BLaER1 (cell line): ENCODE measurements at regions not wholly inside any gene's neighbourhood (a gene's known extent, or its start where the extent isn't known, plus 50 kb on each side); places are given as distances from the start of the nearest gene placed in this dataset.

ENCODE experiments used
- H3K27ac ChIP-seq: shearing (Covaris generic); formaldehyde crosslinking; 2 replicates; pipeline ENCODE4 v1.8.1; 2022
- H3K27me3 ChIP-seq: shearing (Covaris generic); formaldehyde crosslinking; 2 replicates; pipeline ENCODE4 v1.8.1; 2022
- H3K36me3 ChIP-seq: shearing (Covaris generic); formaldehyde crosslinking; 2 replicates; pipeline ENCODE4 v1.8.1; 2022
- H3K4me1 ChIP-seq: shearing (Covaris generic); formaldehyde crosslinking; 2 replicates; pipeline ENCODE4 v1.8.1; 2022
- H3K4me2 ChIP-seq: shearing (Covaris generic); formaldehyde crosslinking; 2 replicates; pipeline ENCODE4 v1.8.1; 2022
- H3K4me3 ChIP-seq: shearing (Covaris generic); formaldehyde crosslinking; 2 replicates; pipeline ENCODE4 v1.8.1; 2022
- H3K9ac ChIP-seq: shearing (Covaris generic); formaldehyde crosslinking; 2 replicates; pipeline ENCODE4 v1.8.1; 2022
- H3K9me3 ChIP-seq: shearing (Covaris generic); formaldehyde crosslinking; 2 replicates; pipeline ENCODE4 v1.8.1; 2022
- H4K20me1 ChIP-seq: shearing (Covaris generic); formaldehyde crosslinking; 2 replicates; pipeline ENCODE4 v1.8.1; 2022
- Cebpa-rat ChIP-seq: shearing (Covaris generic); IDR thresholded peaks from 2 replicates; pipeline ENCODE4 v1.8.1; 2022

DNA sequence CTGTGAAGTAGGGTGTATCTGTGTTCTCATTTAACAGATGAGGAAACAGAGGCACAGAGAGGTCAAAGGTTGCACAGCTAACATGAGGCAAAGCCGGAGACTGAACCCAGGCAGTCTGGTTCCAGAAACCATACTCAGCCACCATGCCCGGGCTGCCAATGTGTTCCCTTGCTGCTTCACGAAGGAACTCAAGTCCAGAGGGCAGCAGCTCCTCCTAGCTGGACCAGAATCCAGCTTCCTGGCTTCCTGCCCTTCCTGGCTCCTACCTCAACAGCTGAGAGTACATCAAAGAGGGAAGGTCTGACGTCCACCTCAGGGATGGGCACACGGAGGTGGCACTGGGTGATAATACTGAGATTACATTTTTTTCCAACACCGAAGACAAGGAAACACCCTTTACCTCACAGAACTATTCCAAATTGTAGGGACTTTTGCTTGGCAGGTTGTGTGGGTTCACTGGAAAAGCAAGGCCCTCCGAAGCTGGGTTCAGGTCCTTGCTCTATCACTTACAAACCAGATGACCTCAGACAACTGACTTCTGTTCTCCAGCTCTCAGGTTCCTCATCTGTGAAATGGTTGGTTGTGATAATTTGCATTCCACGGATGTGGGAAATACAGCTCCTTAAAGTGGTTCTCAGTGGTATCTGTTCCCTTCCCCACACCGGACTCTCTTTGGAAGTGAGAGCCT lies 154.1 kb upstream of the ZMIZ1 start:
- no peaks in the 10 kb centered on the region for H4K20me1 ChIP-seq
- H3K9me3 ChIP-seq = no peaks in the 10 kb centered on the region
- H3K4me2 ChIP-seq = no peak overlapping the region
- TF ChIP-seq Cebpa-rat = no peak
- H3K36me3 ChIP-seq = no peaks in the 10 kb centered on the region
- H3K27ac ChIP-seq = no peak overlapping the region
- H3K4me3 ChIP-seq = no peak overlapping the region
- no peak overlapping the region for H3K9ac ChIP-seq
- peaks cover 6% of the 10 kb centered on the region; the same call in 1 of the 2 replicates for H3K4me1 ChIP-seq
- no peaks in the 10 kb centered on the region for H3K27me3 ChIP-seq

DNA sequence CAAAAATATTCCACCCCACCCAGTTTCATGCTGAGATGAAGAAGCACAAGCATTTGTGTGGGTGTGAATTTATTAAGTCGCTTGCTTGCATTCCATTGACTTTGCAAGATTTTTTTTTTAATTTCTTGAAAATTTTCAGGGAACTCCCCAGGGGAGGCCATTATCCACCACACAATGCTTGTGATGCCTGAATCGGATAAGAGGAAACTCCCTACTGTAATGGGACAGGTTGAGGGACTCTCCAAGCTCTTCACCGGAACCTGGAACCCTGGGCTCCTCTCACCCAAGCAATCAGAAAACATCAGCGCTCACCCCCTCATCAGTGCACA lies 153.6 kb upstream of the ZMIZ1 start:
- no peak overlapping the region for H3K4me3 ChIP-seq
- no peaks in the 10 kb centered on the region for H3K9me3 ChIP-seq
- H3K4me1 ChIP-seq = peaks cover 6% of the 10 kb centered on the region; the same call in 1 of the 2 replicates
- H4K20me1 ChIP-seq = no peaks in the 10 kb centered on the region
- no peak for TF ChIP-seq Cebpa-rat
- no peak overlapping the region for H3K27ac ChIP-seq
- no peak overlapping the region for H3K4me2 ChIP-seq
- no peaks in the 10 kb centered on the region for H3K27me3 ChIP-seq
- no peaks in the 10 kb centered on the region for H3K36me3 ChIP-seq
- H3K9ac ChIP-seq = no peak overlapping the region

DNA sequence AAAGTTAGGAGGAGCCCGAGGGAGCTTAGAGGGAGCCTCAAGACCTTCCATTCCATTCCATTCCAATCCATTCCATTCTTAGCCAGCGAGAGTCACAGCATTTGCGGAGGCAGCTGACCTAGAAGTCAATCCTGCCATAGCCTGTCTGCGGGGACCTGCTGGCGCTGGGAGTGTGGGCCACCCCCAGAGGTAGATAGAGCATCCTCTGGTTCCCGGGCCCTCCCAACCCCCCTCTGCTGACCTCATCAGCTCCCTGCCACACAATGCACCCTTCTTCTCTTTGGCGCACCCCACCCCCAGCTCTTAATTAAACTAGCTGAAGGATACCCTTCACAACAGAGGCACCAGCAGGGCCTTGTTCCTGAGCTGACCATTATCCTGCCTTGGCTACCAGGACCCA lies 152.5 kb upstream of the ZMIZ1 start:
- no peaks in the 10 kb centered on the region for H3K27me3 ChIP-seq
- no peaks in the 10 kb centered on the region for H3K9me3 ChIP-seq
- no peak for TF ChIP-seq Cebpa-rat
- H3K36me3 ChIP-seq = no peaks in the 10 kb centered on the region
- peaks cover 6% of the 10 kb centered on the region; the same call in 1 of the 2 replicates for H3K4me1 ChIP-seq
- no peak overlapping the region for H3K4me3 ChIP-seq
- H4K20me1 ChIP-seq = no peaks in the 10 kb centered on the region
- no peak overlapping the region for H3K9ac ChIP-seq
- H3K27ac ChIP-seq = no peak overlapping the region
- H3K4me2 ChIP-seq = no peak overlapping the region

DNA sequence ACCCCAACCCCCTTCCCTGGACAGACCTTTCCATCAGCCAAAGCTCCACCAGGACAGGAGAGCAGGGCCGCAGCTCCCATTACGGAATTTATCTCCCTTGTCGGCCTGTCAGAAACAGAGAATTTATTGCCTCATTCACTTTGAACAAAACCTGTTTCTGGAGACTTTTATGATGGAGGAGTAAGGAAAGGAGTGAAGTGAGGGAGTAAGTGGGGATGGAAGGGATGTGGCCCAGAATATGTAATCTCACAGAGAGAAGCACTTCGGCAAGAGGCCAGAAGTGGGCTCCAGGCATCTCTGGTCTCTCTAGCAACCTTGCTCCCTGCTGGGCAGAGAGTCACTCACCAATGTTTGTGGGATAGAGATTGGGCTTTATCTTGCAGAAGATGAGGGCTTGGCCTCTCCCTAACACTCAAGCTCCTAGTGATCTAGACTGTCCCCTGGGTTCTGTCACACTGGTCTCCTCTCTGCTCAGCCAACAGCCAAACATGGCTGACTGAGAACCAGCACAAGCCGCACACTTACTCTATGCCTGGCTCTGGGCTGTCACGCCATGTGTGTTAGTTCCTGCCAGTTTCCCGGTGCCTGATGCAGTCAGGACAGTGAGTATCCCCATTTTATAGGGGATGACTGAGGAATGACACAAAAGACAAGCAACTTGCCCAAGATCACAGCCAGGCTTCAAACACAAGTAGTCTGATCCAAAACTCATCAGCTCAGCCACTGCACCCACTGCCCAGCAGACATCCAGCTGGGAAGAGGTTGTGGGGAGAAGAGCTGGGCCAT lies 149.4 kb upstream of the ZMIZ1 start:
- H3K9me3 ChIP-seq = no peaks in the 10 kb centered on the region
- H3K27me3 ChIP-seq = no peaks in the 10 kb centered on the region
- no peak overlapping the region for H3K9ac ChIP-seq
- no peak for TF ChIP-seq Cebpa-rat
- H3K4me1 ChIP-seq = no peaks in the 10 kb centered on the region
- H4K20me1 ChIP-seq = no peaks in the 10 kb centered on the region
- H3K4me2 ChIP-seq = no peak overlapping the region
- no peak overlapping the region for H3K27ac ChIP-seq
- no peaks in the 10 kb centered on the region for H3K36me3 ChIP-seq
- H3K4me3 ChIP-seq = no peak overlapping the region

DNA sequence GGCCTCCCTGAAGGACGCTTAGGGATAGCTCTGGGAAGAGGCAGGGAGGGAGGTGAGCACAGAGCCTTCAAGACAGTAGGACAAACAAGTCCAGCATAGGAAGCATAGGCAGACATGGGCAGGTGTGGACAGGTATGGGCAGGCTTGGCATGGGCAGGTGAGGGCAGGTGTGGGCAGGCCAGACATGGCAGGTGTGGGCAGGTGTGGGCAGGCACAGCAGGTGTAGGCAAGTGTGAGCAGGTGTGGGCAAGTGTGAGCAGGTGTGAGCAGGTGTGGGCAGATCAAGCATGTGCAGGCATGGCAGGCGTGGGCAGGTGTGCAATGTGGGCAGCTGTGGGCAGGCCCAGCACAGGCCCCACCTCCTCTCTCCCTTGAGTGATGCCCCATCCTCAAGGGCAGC lies 148.8 kb upstream of the ZMIZ1 start:
- Histone ChIP-seq H3K4me2 (no peak overlapping the region), H3K4me1 (no peaks in the 10 kb centered on the region), H3K27me3 (no peaks in the 10 kb centered on the region), H4K20me1 (no peaks in the 10 kb centered on the region), H3K27ac (no peak overlapping the region), H3K9me3 (no peaks in the 10 kb centered on the region), H3K9ac (no peak overlapping the region), H3K36me3 (no peaks in the 10 kb centered on the region), H3K4me3 (no peak overlapping the region)
- TF ChIP-seq Cebpa-rat = no peak

DNA sequence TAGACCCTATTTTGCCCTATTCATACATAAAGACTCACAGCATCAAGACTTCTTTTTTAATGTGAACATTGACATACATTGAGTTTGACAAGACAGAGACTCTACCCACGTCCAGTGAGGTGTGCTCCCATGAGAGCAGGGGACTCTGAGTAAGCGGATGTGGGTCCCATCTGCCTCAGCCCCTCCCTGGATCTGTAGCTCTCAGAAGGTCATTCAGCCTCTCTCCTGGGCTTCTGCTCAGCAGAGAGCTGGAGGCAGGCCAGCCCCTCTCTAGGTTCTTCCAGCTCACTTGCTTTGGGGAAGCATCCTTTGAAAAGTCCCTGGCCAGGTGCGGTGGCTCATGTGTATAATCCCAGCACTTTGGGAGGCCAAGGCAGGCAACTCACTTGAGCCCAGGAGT lies 146.9 kb upstream of the ZMIZ1 start:
- no peak overlapping the region for H3K4me2 ChIP-seq
- H3K36me3 ChIP-seq = no peaks in the 10 kb centered on the region
- no peaks in the 10 kb centered on the region for H3K4me1 ChIP-seq
- H3K4me3 ChIP-seq = no peak overlapping the region
- no peak overlapping the region for H3K27ac ChIP-seq
- no peaks in the 10 kb centered on the region for H3K9me3 ChIP-seq
- TF ChIP-seq Cebpa-rat = no peak
- no peaks in the 10 kb centered on the region for H4K20me1 ChIP-seq
- no peak overlapping the region for H3K9ac ChIP-seq
- no peaks in the 10 kb centered on the region; the same call in 1 of the 2 replicates for H3K27me3 ChIP-seq

DNA sequence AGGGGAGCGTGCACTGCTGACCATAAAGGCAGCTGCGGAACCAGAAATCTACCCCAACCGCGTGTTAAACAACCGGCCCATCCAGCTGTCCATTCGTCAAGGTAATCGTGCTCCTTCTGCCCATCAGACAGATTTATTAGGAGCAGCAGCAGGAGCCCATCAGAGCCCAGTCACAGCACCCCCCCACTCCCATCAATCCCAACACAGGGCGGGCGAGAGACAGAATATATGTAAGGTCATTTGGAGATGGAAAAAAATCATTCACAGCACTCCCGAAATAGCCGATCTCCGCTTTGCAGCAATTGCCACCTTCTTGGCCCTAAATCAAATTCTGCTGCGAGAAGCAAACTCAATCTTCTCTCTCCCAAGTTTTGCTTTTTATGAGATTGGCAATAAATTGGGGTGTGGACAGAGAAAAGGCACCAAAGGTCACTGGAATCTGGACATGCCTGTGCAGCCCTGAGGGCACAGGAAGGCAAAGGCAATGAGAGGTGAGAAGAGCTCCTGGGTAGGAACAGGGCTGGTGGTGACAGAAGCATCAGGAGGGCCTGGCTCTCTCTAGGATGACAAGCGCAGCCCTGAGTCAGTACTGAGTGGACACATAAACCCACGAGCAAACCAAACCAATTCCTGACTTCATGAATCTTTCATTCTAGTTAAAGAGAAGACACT lies 145.0 kb upstream of the ZMIZ1 start:
- no peaks in the 10 kb centered on the region for H4K20me1 ChIP-seq
- TF ChIP-seq Cebpa-rat = no peak
- H3K4me2 ChIP-seq = no peak overlapping the region

DNA sequence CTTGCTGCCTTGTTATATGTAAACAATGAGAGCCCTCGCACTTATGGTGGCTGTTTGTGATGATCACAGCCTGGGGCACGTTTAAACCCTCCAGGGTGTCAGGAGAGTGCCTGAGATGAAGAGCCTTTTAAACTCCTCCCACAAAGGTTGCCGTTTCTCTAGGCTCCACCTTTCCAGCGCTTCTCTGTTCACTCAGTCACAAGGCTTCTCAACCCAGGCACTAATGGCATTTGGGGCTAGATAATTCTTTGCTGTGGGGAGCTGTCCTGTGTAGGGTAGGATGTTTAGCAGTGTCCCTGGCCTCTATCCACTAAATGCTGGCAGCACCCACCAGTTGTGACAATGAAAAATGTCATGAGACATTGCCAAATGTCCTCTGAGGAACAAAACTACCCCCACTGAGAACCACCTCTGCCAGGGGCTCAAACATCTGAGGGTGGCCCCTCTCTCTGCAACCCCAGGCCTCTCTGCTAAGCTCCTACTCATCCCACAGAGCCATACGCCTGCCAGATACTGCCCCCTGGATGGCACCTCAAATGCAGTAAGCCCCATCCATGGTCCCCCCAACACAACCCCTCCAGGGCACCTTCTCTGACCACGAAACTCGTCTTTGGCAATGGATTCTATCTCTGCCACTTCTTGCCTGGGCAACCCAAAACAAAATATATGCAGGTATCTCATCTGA lies 144.3 kb upstream of the ZMIZ1 start:
- Histone ChIP-seq H3K9me3 (no peaks in the 10 kb centered on the region), H3K27ac (no peak overlapping the region), H3K9ac (no peak overlapping the region), H3K36me3 (no peaks in the 10 kb centered on the region), H3K4me2 (no peak overlapping the region), H3K4me3 (no peak overlapping the region), H3K4me1 (no peaks in the 10 kb centered on the region), H4K20me1 (no peaks in the 10 kb centered on the region), H3K27me3 (no peaks in the 10 kb centered on the region; the same call in 1 of the 2 replicates)
- no peak for TF ChIP-seq Cebpa-rat

More for the DNA sequence above, 145.0 kb upstream of the ZMIZ1 start:
- Histone ChIP-seq H3K4me1 (no peaks in the 10 kb centered on the region), H3K4me3 (no peak overlapping the region), H3K9me3 (no peaks in the 10 kb centered on the region), H3K27ac (no peak overlapping the region), H3K36me3 (no peaks in the 10 kb centered on the region), H3K27me3 (no peaks in the 10 kb centered on the region; the same call in 1 of the 2 replicates), H3K9ac (no peak overlapping the region)

DNA sequence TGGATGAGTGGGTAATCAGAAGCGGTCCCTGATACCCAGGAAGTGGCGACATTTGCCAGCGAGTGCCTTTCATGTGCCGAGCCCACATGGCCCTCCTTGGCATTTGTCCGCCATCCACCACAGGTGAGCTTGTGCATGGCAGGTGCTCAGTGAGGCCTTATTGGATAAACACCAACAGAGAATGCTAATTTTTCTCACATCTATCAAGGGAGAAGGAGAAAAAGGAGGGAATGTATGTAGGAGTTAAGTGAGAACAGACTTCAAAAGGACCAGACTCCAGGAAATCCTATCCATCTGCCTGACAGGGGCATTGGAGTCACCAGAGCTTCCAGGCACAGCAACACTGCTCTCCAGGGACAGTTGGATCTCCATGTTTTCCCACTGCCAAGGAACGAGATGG lies 143.5 kb upstream of the ZMIZ1 start:
- no peaks in the 10 kb centered on the region for H3K9me3 ChIP-seq
- no peaks in the 10 kb centered on the region; the same call in 1 of the 2 replicates for H3K27me3 ChIP-seq
- no peaks in the 10 kb centered on the region for H3K36me3 ChIP-seq
- no peaks in the 10 kb centered on the region for H4K20me1 ChIP-seq
- TF ChIP-seq Cebpa-rat = no peak
- no peak overlapping the region for H3K4me3 ChIP-seq
- no peak overlapping the region for H3K4me2 ChIP-seq
- H3K27ac ChIP-seq = no peak overlapping the region
- H3K4me1 ChIP-seq = no peaks in the 10 kb centered on the region
- H3K9ac ChIP-seq = no peak overlapping the region
